GM06990 (cell line): ENCODE measurements at regions not wholly inside any gene's neighbourhood (a gene's known extent, or its start where the extent isn't known, plus 50 kb on each side); places are given as distances from the start of the nearest gene placed in this dataset.

Source experiments
- DNase-seq: peaks from one replicate; pipeline ENCODE4 v3.0.0-alpha.2; 2011; ENCODE audit not compliant: insufficient read length; ENCODE audit errors: extremely low read depth
- H3K27me3 ChIP-seq: replicated peaks from 2 replicates; pipeline ENCODE4 v1.6.0; 2011; ENCODE audit warnings: low read length; ENCODE audit not compliant: control insufficient read depth, insufficient read depth
- H3K36me3 ChIP-seq: 2 replicates; pipeline ENCODE4 v1.5.1; 2011; ENCODE audit warnings: low read length; ENCODE audit not compliant: control insufficient read depth, insufficient read depth
- H3K4me3 ChIP-seq: replicated peaks from 2 replicates; pipeline ENCODE4 v1.5.1; 2011; ENCODE audit warnings: low read depth, mild to moderate bottlenecking, control low read depth, low read length
- CTCF ChIP-seq: IDR thresholded peaks from 2 replicates; pipeline ENCODE4 v1.5.1; 2011; ENCODE audit warnings: low read length, control low read depth, mild to moderate bottlenecking, inconsistent platforms; ENCODE audit not compliant: insufficient read depth, poor library complexity, severe bottlenecking

GRCh38 chr1:58890113-58890512 lies 106.3 kb upstream of the JUN start:
- Histone ChIP-seq H3K36me3 (no peaks in the 10 kb centered on the region), H3K4me3 (no peak overlapping the region), H3K27me3 (no peaks in the 10 kb centered on the region)
- no peak for DNase-seq
- no peak for TF ChIP-seq CTCF

DNA sequence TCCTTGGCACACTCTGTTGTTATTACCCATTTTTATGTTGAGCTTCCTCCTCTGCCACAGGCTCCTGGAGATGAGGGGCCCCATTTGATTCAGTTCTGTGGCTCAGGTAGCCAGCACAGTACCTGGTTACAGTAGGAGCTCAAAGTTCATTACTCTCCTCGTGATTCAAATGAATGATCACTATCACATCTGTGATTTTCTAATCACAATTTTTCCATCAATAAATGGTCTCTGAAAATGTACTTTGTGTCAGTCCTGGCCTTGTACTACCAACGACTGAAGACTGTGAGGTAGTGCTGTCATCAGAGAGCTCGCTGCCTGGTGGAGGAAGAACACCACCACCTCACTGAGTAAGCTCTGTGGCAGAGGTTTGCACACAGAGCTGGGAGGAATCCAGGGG lies 106.8 kb upstream of the JUN start:
- Histone ChIP-seq H3K27me3 (no peaks in the 10 kb centered on the region), H3K36me3 (no peaks in the 10 kb centered on the region), H3K4me3 (no peak overlapping the region)
- no peak for DNase-seq
- no peak for TF ChIP-seq CTCF

- Histone ChIP-seq H3K36me3 (no peaks in the 10 kb centered on the region), H3K27me3 (no peaks in the 10 kb centered on the region), H3K4me3 (no peak overlapping the region)
- TF ChIP-seq CTCF = no peak
- DNase-seq = no peak
Measured at GRCh38 chr1:58891347-58891746, 107.5 kb upstream of the JUN start.

DNA sequence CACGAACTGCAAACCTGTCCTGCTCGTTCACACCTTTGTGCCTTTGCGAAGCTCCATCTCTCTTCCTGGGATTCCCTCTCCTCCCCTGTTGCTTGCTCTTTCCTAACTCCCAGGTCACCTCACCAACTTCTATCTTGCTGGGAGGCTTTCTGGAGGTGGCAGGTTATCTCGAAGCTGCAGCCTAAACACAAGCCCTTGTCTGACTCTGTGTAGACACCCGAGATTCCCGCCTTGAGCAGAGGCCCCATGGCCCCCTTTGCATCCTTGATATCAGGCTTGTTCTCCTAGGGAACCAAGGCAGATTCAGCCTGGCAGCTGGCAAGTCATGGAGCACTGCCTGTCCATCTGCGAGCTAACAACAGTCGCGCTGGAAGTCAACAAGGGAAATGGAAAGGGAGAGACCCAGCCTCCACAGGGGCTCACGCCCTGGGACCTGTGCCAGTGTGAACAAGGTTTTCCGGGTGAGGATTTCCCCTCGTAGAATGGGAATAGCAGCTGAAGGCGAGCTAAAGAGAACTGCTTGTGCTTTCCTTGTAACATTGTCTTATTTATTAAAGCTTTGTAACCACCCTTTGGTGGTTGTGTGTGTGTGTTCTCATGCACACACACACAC lies 109.5 kb upstream of the JUN start:
- H3K27me3 ChIP-seq = no peaks in the 10 kb centered on the region
- H3K4me3 ChIP-seq = no peak overlapping the region
- no peak for TF ChIP-seq CTCF
- H3K36me3 ChIP-seq = no peaks in the 10 kb centered on the region
- DNase-seq = no peak

GRCh38 chr1:58895082-58895481 lies 111.2 kb upstream of the JUN start:
- DNase-seq = no peak
- no peak overlapping the region for H3K4me3 ChIP-seq
- no peak for TF ChIP-seq CTCF

More at GRCh38 chr1:58895082-58895481, 111.2 kb upstream of the JUN start:
- H3K27me3 ChIP-seq = no peaks in the 10 kb centered on the region
- H3K36me3 ChIP-seq = no peaks in the 10 kb centered on the region
